Sigmoid colon (tissue), 4 donors: ENCODE measurements at regions not wholly inside any gene's neighbourhood (a gene's known extent, or its start where the extent isn't known, plus 50 kb on each side); places are given as distances from the start of the nearest gene placed in this dataset.

Experiments
- CTCF ChIP-seq, 4 experiments: fragments of 450-650 bp in 3 of 4; fragments of 200-600 bp in 1 of 4; IDR thresholded peaks; one replicate each; pipeline ENCODE4 v1.5.1; 2016 to 2019; ENCODE audit warnings: antibody characterized with exemption in 4 of 4, mild to moderate bottlenecking in 3 of 4, moderate library complexity in 2 of 4
- POLR2A ChIP-seq, 2 donors: fragments of 450-650 bp; IDR thresholded peaks; one replicate each; pipeline ENCODE4 v1.6.1; 2016; ENCODE audit warnings: antibody characterized with exemption in 2 of 2, mild to moderate bottlenecking in 2 of 2, moderate library complexity in 2 of 2
- POLR2AphosphoS5 ChIP-seq, 4 donors: sonication (generic); formaldehyde crosslinking; IDR thresholded peaks; one replicate each; pipeline ENCODE4 v1.6.1; 2017; ENCODE audit warnings: antibody characterized with exemption in 4 of 4

GRCh38 chr15:62932436-62932835 is 110.1 kb upstream of the TPM1 start:
- TF ChIP-seq POLR2A (IDR thresholded peaks at IDR 0.05), result no peak
- TF ChIP-seq CTCF (IDR thresholded peaks at IDR 0.05), result no peak
- no peak for TF ChIP-seq POLR2AphosphoS5 (IDR thresholded peaks at IDR 0.05)
